ENCODE measurements at regions not wholly inside any gene's neighbourhood (a gene's known extent, or its start where the extent isn't known, plus 50 kb on each side); places are given as distances from the start of the nearest gene placed in this dataset.
"Not testable (repeated sequence)": the region's sequence is repeated elsewhere in the genome, so short reads cannot be mapped to it uniquely, and the experiment has no call there.

GRCh38 chr4:8726344-8726851, 133.8 kb downstream of the CPZ start:
- ATAC-seq (no peak), DNase-seq (no peak)
- intact Hi-C loops (cut with DNase I): no loop called here

GRCh38 chr4:8725845-8726244, 133.3 kb downstream of the CPZ start:
- ATAC-seq (no peak), DNase-seq (no peak)
- intact Hi-C loops (cut with DNase I): no loop called here

- DNase-seq (no peak), ATAC-seq (no peak)
- intact Hi-C loops (cut with DNase I): no loop called here
Observed at GRCh38 chr4:8725071-8725841, 132.7 kb downstream of the CPZ start.

GRCh38 chr4:8724436-8725070, 132.0 kb downstream of the CPZ start:
- intact Hi-C loops (cut with DNase I): no loop called here
- DNase-seq (no peak), ATAC-seq (no peak)

GRCh38 chr4:8723222-8723980, 130.8 kb downstream of the CPZ start:
- DNase-seq: no peak
- no peak for ATAC-seq
- intact Hi-C loops (cut with DNase I): no loop called here

GRCh38 chr4:8722556-8722955, 130.0 kb downstream of the CPZ start:
- intact Hi-C loops (cut with DNase I): no loop called here
- ATAC-seq (no peak), DNase-seq (no peak)

- intact Hi-C loops (cut with DNase I): no loop called here
- no peak for ATAC-seq
- no peak for DNase-seq
Observed at GRCh38 chr4:8721621-8722020, 129.1 kb downstream of the CPZ start.

- no peak for ATAC-seq
- intact Hi-C loops (cut with DNase I): no loop called here
Observed at GRCh38 chr4:8719421-8719820, 126.9 kb downstream of the CPZ start.

GRCh38 chr4:8717470-8717869, 124.9 kb downstream of the CPZ start:
- intact Hi-C loops (cut with DNase I); ATAC-seq; DNase-seq: not testable (repeated sequence)

More at GRCh38 chr4:8719421-8719820, 126.9 kb downstream of the CPZ start:
- DNase-seq: no peak

- DNase-seq: no peak
- no peak for ATAC-seq
Observed at GRCh38 chr4:8710946-8711345, 118.4 kb downstream of the CPZ start.

GRCh38 chr4:8710416-8710815, 117.9 kb downstream of the CPZ start:
- DNase-seq (no peak), ATAC-seq (no peak)
- intact Hi-C loops (cut with DNase I): no loop called here

More at GRCh38 chr4:8710946-8711345, 118.4 kb downstream of the CPZ start:
- intact Hi-C loops (cut with DNase I): no loop called here

GRCh38 chr4:8709729-8710360, 117.3 kb downstream of the CPZ start:
- intact Hi-C loops (cut with DNase I): no loop called here
- ATAC-seq (no peak), DNase-seq (no peak)

GRCh38 chr4:8709050-8709728, 116.6 kb downstream of the CPZ start:
- intact Hi-C loops (cut with DNase I): no loop called here
- no peak for ATAC-seq
- no peak for DNase-seq

- DNase-seq (no peak), ATAC-seq (no peak)
- intact Hi-C loops (cut with DNase I): no loop called here
Observed at GRCh38 chr4:8708401-8709021, 115.9 kb downstream of the CPZ start.

GRCh38 chr4:8707045-8707781, 114.6 kb downstream of the CPZ start:
- DNase-seq: no peak
- intact Hi-C loops (cut with DNase I): no loop called here
- no peak for ATAC-seq

GRCh38 chr4:8706216-8707044, 113.9 kb downstream of the CPZ start:
- DNase-seq (no peak), ATAC-seq (no peak)
- intact Hi-C loops (cut with DNase I): no loop called here

All from left cardiac atrium (tissue), 4 donors.